ENCODE measurements at regions not wholly inside any gene's neighbourhood (a gene's known extent, or its start where the extent isn't known, plus 50 kb on each side); places are given as distances from the start of the nearest gene placed in this dataset.

DNA sequence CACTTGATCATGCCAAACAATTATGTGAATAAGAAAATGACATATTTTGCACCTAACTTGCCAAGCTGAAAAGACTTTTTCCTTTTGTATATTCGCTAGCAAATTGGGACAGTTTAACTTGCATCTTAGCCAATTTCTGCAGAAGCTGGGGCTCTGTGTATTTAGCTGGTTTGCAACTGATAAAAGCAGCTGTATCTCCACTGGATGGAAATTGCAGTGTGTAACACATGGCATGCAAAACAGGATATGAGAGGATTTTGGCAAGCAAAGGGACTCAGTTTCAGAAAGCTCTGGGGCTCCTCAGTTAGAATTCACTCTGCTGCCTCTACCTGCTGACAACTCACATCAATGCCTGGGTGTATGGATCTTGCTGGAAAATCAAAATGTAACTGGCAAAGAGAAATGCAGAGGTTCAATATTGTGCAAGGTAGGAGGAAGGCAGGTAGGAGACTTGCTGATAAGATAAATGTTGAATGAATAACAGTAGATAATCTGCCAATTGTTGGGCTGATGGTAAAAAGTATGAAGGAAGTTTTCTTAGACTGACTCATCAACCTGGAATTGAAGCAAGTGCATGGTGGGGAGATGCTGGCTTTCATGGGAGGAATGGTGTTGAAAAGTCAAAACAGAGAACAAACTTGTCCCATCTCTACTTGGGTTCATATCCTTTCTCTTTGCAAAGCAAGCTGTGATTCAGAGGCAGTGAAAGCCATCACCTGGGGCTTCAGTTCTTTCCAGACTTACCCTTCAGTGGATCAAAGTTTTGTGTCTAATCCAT, 546.9 kb upstream of the AMELY start:
- in situ Hi-C loops (cut with MboI) = no loop called here
- Histone ChIP-seq H3K27me3 (replicated peaks; ENCODE audit: insufficient read depth) (no peaks in the 10 kb centered on the region), H3K9ac (peak overlapping the region; percentile 84), H3K36me3 (ENCODE audit: low read depth) (no peaks in the 10 kb centered on the region), H3F3A (ENCODE audit: insufficient read depth) (peaks cover 83% of the 10 kb centered on the region), H4K20me1 (ENCODE audit: insufficient read depth) (no peaks in the 10 kb centered on the region), H3K9me2 (ENCODE audit: insufficient read depth) (no peaks in the 10 kb centered on the region), H3K79me2 (ENCODE audit: insufficient read depth) (no peaks in the 10 kb centered on the region), H2AFZ (no peak overlapping the region), H3K27ac (peak overlapping the region; percentile 100), H3K4me2 (ENCODE audit: unreplicated experiment) (peak overlapping the region; percentile 78), H3K9me3 (ENCODE audit: low read depth) (no peaks in the 10 kb centered on the region), H3K4me1 (ENCODE audit: insufficient read depth) (peaks cover 76% of the 10 kb centered on the region), H3K4me3 (peak overlapping the region; percentile 43)
- TF ChIP-seq EZH2phosphoT487 (IDR thresholded peaks at IDR 0.05; ENCODE audit: insufficient read depth, low read depth) (no peak), EZH2 (IDR thresholded peaks at IDR 0.05; ENCODE audit: insufficient read depth, poor library complexity, severe bottlenecking) (no peak)
- 0% methylated on average over 1 of the region's 1 CpG for WGBS, 2 experiments (ENCODE audit: low coverage in 1 of 2, low lambda C conversion rate in 2 of 2, missing lambda C conversion rate in 2 of 2)
- DNase-seq = peak; percentile 57

DNA sequence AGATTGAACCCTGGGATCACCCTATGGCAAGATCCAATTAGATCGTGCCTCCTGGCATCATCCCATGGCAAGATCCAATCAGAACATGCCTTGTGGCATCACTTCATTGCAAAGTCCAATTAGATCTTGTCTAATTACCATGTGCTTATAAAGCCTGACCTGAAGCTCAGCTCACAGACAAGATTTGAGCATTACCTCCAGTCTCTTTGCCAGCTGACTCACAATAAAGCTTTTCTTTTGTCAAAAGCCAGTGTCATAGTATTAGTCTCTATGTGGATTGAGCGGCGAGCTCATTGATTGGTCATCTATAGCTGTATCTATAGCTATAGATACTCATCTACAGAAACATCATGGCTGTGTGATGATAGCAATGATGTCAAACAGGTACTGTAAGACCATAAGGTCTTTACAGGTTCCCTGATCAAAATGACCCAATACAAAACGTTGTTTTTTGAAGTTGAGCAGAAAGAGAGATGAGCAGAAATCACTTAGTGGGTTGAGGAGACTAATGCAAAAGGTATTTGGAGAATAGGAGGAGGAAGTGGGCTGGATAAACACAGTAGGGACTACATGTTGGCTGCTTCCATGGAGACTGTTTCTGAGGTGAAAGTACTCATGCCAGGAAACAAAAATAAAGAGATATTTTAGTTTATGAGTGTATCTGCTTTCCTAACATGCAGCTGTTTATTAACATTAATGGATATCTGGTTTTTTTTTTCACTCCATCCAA, 545.9 kb upstream of the AMELY start:
- Histone ChIP-seq H3K79me2 (ENCODE audit: insufficient read depth) (no peaks in the 10 kb centered on the region), H3K9ac (peak overlapping the region; percentile 84), H3F3A (ENCODE audit: insufficient read depth) (peaks cover 73% of the 10 kb centered on the region), H3K4me3 (no peak overlapping the region), H3K36me3 (ENCODE audit: low read depth) (no peaks in the 10 kb centered on the region), H3K27me3 (replicated peaks; ENCODE audit: insufficient read depth) (no peaks in the 10 kb centered on the region), H3K4me2 (ENCODE audit: unreplicated experiment) (peak overlapping the region; percentile 78), H3K4me1 (ENCODE audit: insufficient read depth) (peaks cover 65% of the 10 kb centered on the region), H4K20me1 (ENCODE audit: insufficient read depth) (no peaks in the 10 kb centered on the region), H3K9me2 (ENCODE audit: insufficient read depth) (no peaks in the 10 kb centered on the region), H3K27ac (peak overlapping the region; percentile 100), H2AFZ (no peak overlapping the region), H3K9me3 (ENCODE audit: low read depth) (no peaks in the 10 kb centered on the region)
- in situ Hi-C loops (cut with MboI) = no loop called here
- DNase-seq = peak; percentile 83
- TF ChIP-seq EZH2 (IDR thresholded peaks at IDR 0.05; ENCODE audit: insufficient read depth, poor library complexity, severe bottlenecking) = no peak
- no peak for TF ChIP-seq EZH2phosphoT487 (IDR thresholded peaks at IDR 0.05; ENCODE audit: insufficient read depth, low read depth)
- WGBS, 2 experiments (ENCODE audit: low coverage in 1 of 2, low lambda C conversion rate in 2 of 2, missing lambda C conversion rate in 2 of 2) = 61 to 69% methylated on average over 4 of the region's 4 CpGs

DNA sequence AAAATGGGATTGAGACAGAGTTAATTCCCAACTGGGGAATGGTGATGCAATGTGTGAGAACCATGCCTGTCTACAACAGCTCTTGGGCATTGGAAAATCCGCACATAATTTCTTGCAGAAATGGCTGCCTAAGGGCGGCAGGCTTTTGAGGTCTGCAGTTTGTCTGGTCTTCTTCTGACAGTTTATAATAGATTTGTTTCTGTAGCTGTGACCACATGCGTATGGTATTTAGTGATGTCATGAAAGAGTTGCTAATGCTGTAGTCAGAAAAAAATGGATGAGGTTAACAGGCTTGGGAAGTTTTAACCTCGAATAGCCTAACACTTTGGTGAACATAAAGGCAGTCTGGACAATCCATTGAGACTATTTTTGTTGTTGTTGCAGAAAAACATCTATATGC, 544.1 kb upstream of the AMELY start:
- Histone ChIP-seq H3K36me3 (ENCODE audit: low read depth) (no peaks in the 10 kb centered on the region), H3K4me2 (ENCODE audit: unreplicated experiment) (no peak overlapping the region), H3K4me1 (ENCODE audit: insufficient read depth) (peaks cover 52% of the 10 kb centered on the region), H3K27ac (peak overlapping the region; percentile 100), H3K9me3 (ENCODE audit: low read depth) (no peaks in the 10 kb centered on the region), H3K4me3 (no peak overlapping the region), H3K9ac (peak overlapping the region; percentile 63), H2AFZ (no peak overlapping the region), H3K9me2 (ENCODE audit: insufficient read depth) (no peaks in the 10 kb centered on the region), H3K27me3 (replicated peaks; ENCODE audit: insufficient read depth) (no peaks in the 10 kb centered on the region), H3K79me2 (ENCODE audit: insufficient read depth) (no peaks in the 10 kb centered on the region), H4K20me1 (ENCODE audit: insufficient read depth) (no peaks in the 10 kb centered on the region), H3F3A (ENCODE audit: insufficient read depth) (peaks cover 59% of the 10 kb centered on the region)
- in situ Hi-C loops (cut with MboI) = no loop called here
- peak; percentile 74 for DNase-seq
- TF ChIP-seq EZH2phosphoT487 (IDR thresholded peaks at IDR 0.05; ENCODE audit: insufficient read depth, low read depth) (no peak), EZH2 (IDR thresholded peaks at IDR 0.05; ENCODE audit: insufficient read depth, poor library complexity, severe bottlenecking) (no peak)
- WGBS, 2 experiments (ENCODE audit: low coverage in 1 of 2, low lambda C conversion rate in 2 of 2, missing lambda C conversion rate in 2 of 2) = 2% methylated on average over 4 of the region's 4 CpGs

DNA sequence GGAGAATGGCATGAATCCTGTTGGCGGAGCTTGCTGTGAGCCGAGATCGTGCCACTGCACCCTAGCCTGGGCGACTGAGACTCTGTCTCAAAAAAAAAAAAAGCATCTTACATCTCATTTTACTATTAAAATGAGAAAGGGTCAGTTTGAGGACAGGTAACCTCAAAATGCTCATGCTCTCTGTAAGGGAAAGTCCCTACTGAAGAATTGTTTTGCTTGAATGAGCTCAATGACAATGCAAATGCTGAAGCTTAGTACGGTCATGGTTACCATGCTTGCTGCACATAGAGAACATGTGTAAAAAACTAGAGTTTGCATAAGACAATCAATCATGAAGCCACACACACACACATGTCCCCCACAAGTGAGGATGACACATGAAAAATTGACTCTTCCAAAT, 541.8 kb upstream of the AMELY start:
- 44 to 48% methylated on average over 3 to 5 of the region's 5 CpGs for WGBS, 2 experiments (ENCODE audit: low coverage in 1 of 2, low lambda C conversion rate in 2 of 2, missing lambda C conversion rate in 2 of 2)
- H3K9me2 ChIP-seq (ENCODE audit: insufficient read depth) = no peaks in the 10 kb centered on the region

More for the DNA sequence above, 541.8 kb upstream of the AMELY start:
- Histone ChIP-seq H2AFZ (no peak overlapping the region), H3K4me3 (no peak overlapping the region), H3F3A (ENCODE audit: insufficient read depth) (peaks cover 54% of the 10 kb centered on the region), H4K20me1 (ENCODE audit: insufficient read depth) (no peaks in the 10 kb centered on the region), H3K9ac (peak overlapping the region; percentile 8; the same call in 1 of the 2 replicates), H3K79me2 (ENCODE audit: insufficient read depth) (no peaks in the 10 kb centered on the region), H3K27ac (peak overlapping the region; percentile 100), H3K4me1 (ENCODE audit: insufficient read depth) (peaks cover 45% of the 10 kb centered on the region), H3K9me3 (ENCODE audit: low read depth) (no peaks in the 10 kb centered on the region), H3K27me3 (replicated peaks; ENCODE audit: insufficient read depth) (no peaks in the 10 kb centered on the region), H3K4me2 (ENCODE audit: unreplicated experiment) (no peak overlapping the region), H3K36me3 (ENCODE audit: low read depth) (no peaks in the 10 kb centered on the region)
- peak; percentile 39 for DNase-seq
- in situ Hi-C loops (cut with MboI) = no loop called here
- TF ChIP-seq EZH2phosphoT487 (IDR thresholded peaks at IDR 0.05; ENCODE audit: insufficient read depth, low read depth) (no peak), EZH2 (IDR thresholded peaks at IDR 0.05; ENCODE audit: insufficient read depth, poor library complexity, severe bottlenecking) (no peak)
